Naive thymus-derived CD4-positive, alpha-beta T cell (primary cell): ENCODE measurements at regions not wholly inside any gene's neighbourhood (a gene's known extent, or its start where the extent isn't known, plus 50 kb on each side); places are given as distances from the start of the nearest gene placed in this dataset.
A peak's percentile ranks its signal among the peaks of the same experiment; 100 is the strongest.

Source experiments
- ATAC-seq: fragments of 150-1000 bp; cut with Tn5 transposase; 2 replicates; pipeline ENCODE4 v1.10.0; 2021; ENCODE audit warnings: mild to moderate bottlenecking, moderate library complexity
- CTCF ChIA-PET: fragments of 350-600 bp; sonication (Branson Sonifier 250); formaldehyde crosslinking; loops from one replicate; lab custom pipeline; 2021; ENCODE audit warnings: antibody characterized with exemption; lab: Charles Lee
- POLR2A ChIA-PET: fragments of 350-600 bp; sonication (Branson Sonifier 250); formaldehyde crosslinking; loops from one replicate; lab custom pipeline; 2021; ENCODE audit warnings: antibody characterized with exemption, inconsistent platforms; lab: Charles Lee
- DNase-seq, 9 donors: peaks; one replicate each; pipeline versions ENCODE4 v3.0.0 to v3.0.0-alpha.2; 2020 to 2022; ENCODE audit warnings: mixed read lengths in 1 of 9
- H3K27ac ChIP-seq: one replicate; pipeline ENCODE4 v1.7.0; 2013; ENCODE audit warnings: mild to moderate bottlenecking, low read depth, low read length, moderate library complexity
- H3K27me3 ChIP-seq, 2 donors: one replicate each; pipeline ENCODE4 v1.7.0; 2013; ENCODE audit warnings: low read length in 2 of 2, mild to moderate bottlenecking in 2 of 2, moderate library complexity in 2 of 2; ENCODE audit not compliant: control insufficient read depth in 2 of 2, insufficient read depth in 2 of 2
- H3K36me3 ChIP-seq, 3 experiments: 1 replicate in 2 of 3; 2 replicates in 1 of 3; pipeline ENCODE4 v1.7.0; 2013; ENCODE audit warnings: low read length in 3 of 3, mild to moderate bottlenecking in 3 of 3, moderate library complexity in 1 of 3; ENCODE audit not compliant: insufficient read depth in 3 of 3, control insufficient read depth in 2 of 3
- H3K4me1 ChIP-seq, 2 donors: one replicate each; pipeline ENCODE4 v1.7.0; 2013; ENCODE audit warnings: low read length in 2 of 2, mild to moderate bottlenecking in 2 of 2, moderate library complexity in 1 of 2; ENCODE audit not compliant: control insufficient read depth in 2 of 2, insufficient read depth in 2 of 2
- H3K4me3 ChIP-seq: 2 replicates; pipeline ENCODE4 v1.7.0; 2013; ENCODE audit warnings: mild to moderate bottlenecking, low read length
- H3K9me3 ChIP-seq, 3 experiments: 1 replicate in 2 of 3; 2 replicates in 1 of 3; pipeline ENCODE4 v1.7.0; 2013; ENCODE audit warnings: low read length in 3 of 3; ENCODE audit not compliant: control insufficient read depth in 2 of 3
- H3K27ac Mint-ChIP-seq, 9 donors: one replicate each; pipeline ENCODE4 v1.8.0; 2020 to 2022; ENCODE audit warnings: mixed read lengths in 9 of 9, mild to moderate bottlenecking in 8 of 9, moderate library complexity in 5 of 9, inconsistent platforms in 2 of 9
- H3K27me3 Mint-ChIP-seq, 5 donors: one replicate each; pipeline ENCODE4 v1.8.0; 2021 to 2022; ENCODE audit warnings: mixed read lengths in 5 of 5, mild to moderate bottlenecking in 1 of 5
- H3K36me3 Mint-ChIP-seq, 5 donors: one replicate each; pipeline ENCODE4 v1.8.0; 2020 to 2022; ENCODE audit warnings: mixed read lengths in 5 of 5, mild to moderate bottlenecking in 3 of 5, inconsistent platforms in 1 of 5
- H3K4me1 Mint-ChIP-seq, 7 donors: one replicate each; pipeline ENCODE4 v1.8.0; 2020 to 2022; ENCODE audit warnings: mixed read lengths in 7 of 7, mild to moderate bottlenecking in 3 of 7, inconsistent platforms in 1 of 7
- H3K4me3 Mint-ChIP-seq, 10 donors: one replicate each; pipeline ENCODE4 v1.8.0; 2020 to 2022; ENCODE audit warnings: mild to moderate bottlenecking in 10 of 10, mixed read lengths in 10 of 10, moderate library complexity in 6 of 10, inconsistent platforms in 2 of 10
- H3K9me3 Mint-ChIP-seq, 11 donors: one replicate each; pipeline ENCODE4 v1.8.0; 2020 to 2022; ENCODE audit warnings: mixed read lengths in 11 of 11, mild to moderate bottlenecking in 4 of 11, inconsistent platforms in 1 of 11, moderate library complexity in 1 of 11
- intact Hi-C, 2 donors: fragments of 100-400 bp; cut with micrococcal nuclease; formaldehyde crosslinking; loops; one replicate each; pipeline ENCODE4 v1.15.1; 2023

DNA sequence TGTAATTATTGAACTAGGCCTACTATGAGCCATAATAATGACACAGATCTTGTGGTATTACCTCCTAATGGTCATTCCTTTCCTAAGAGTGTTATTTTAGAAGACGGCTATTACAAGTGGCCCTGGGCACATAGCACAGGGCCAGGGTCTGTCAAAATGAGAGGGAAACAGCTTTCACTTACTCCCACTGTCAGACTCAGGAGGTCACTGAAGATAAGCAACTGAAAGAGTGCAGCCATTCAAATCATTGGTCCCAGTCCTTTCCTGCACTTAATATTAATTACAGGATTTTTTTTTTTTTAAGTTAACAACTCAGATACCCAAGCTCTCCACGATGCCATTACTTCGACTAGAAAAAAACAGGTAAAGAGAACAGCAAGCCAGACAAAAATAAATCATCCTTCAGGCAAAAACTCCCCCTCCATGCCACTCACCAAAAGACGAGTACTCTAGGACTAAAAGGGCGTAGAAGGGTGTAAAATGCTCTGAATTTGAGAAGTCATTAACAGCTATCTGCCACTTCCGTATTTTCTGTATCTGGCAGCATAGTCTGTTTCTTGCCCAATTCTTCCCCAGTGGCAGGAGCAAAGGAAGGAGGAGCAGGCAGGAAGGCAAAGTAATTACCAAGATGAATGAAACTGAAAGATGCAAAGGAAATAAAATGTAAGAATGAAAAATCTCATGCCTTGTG, 87.4 kb downstream of the ZNF608 start:
- DNase-seq (no peak), ATAC-seq (peak; percentile 76)
- H3K27me3 ChIP-seq: peaks cover 0 to 6% of the 10 kb centered on the region in 2 donors
- Mint-ChIP-seq H3K4me3 (peak overlapping the region in 1 of 10 donors; percentile 14), H3K36me3 (no peaks in the 10 kb centered on the region), H3K9me3 (no peaks in the 10 kb centered on the region), H3K27ac (no peak overlapping the region), H3K27me3 (peaks cover 12 to 47% (median 20%) of the 10 kb centered on the region in 5 donors), H3K4me1 (peaks cover 0 to 6% (median 0%) of the 10 kb centered on the region in 7 donors)
- CTCF ChIA-PET: no interaction called here
- H3K4me1 ChIP-seq: no peaks in the 10 kb centered on the region
- no peak overlapping the region for H3K4me3 ChIP-seq
- POLR2A ChIA-PET: no interaction called here
- H3K27ac ChIP-seq: no peak overlapping the region
- no peaks in the 10 kb centered on the region for H3K9me3 ChIP-seq
- no peaks in the 10 kb centered on the region for H3K36me3 ChIP-seq
- intact Hi-C loops: no loop called here

DNA sequence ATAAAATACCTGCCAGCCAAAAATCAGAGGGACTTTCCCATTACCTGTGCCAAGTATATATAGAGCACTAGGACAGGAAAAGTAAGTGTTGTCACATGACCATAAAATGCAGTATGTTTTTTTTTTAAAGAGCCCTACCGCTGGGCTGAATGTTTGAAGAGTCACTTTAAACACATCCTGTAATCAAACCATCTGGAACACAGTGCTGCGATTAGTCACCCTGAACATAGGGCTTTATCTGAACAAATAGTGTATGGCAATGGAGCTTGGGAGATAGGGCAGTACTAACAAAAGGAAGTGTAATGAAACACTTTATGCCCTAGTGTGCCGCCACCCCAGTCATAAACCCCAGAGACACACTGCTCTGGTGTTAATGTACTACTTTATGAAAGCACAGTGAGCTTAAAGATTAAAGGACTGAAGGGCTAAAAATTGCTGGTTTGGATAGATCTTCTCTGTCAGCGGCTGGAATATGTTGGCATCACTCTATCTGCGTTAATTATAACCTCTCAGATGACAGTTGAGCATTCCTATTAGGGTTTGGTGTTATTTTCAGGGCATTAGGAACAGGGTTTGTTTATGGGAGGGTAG, 90.4 kb downstream of the ZNF608 start:
- H3K4me1 ChIP-seq: peaks cover under 1 to 3% of the 10 kb centered on the region in 2 donors
- ATAC-seq (peak; percentile 36), DNase-seq (no peak)
- H3K27ac Mint-ChIP-seq: no peak overlapping the region
- H3K4me3 ChIP-seq: no peak overlapping the region
- H3K36me3 Mint-ChIP-seq: peaks cover 0 to 5% (median 4%) of the 10 kb centered on the region in 5 donors
- H3K9me3 ChIP-seq: no peaks in the 10 kb centered on the region
- peaks cover 0 to 4% (median 0%) of the 10 kb centered on the region in 11 donors for H3K9me3 Mint-ChIP-seq
- intact Hi-C loops: no loop called here
- H3K36me3 ChIP-seq: no peaks in the 10 kb centered on the region
- peaks cover 3 to 16% (median 12%) of the 10 kb centered on the region in 7 donors for H3K4me1 Mint-ChIP-seq
- peaks cover 9 to 31% (median 26%) of the 10 kb centered on the region in 5 donors for H3K27me3 Mint-ChIP-seq
- H3K27ac ChIP-seq: no peak overlapping the region
- peaks cover 0 to 14% of the 10 kb centered on the region in 2 donors for H3K27me3 ChIP-seq
- ChIA-PET POLR2A (no interaction called here), CTCF (no interaction called here)
- H3K4me3 Mint-ChIP-seq: no peak overlapping the region

DNA sequence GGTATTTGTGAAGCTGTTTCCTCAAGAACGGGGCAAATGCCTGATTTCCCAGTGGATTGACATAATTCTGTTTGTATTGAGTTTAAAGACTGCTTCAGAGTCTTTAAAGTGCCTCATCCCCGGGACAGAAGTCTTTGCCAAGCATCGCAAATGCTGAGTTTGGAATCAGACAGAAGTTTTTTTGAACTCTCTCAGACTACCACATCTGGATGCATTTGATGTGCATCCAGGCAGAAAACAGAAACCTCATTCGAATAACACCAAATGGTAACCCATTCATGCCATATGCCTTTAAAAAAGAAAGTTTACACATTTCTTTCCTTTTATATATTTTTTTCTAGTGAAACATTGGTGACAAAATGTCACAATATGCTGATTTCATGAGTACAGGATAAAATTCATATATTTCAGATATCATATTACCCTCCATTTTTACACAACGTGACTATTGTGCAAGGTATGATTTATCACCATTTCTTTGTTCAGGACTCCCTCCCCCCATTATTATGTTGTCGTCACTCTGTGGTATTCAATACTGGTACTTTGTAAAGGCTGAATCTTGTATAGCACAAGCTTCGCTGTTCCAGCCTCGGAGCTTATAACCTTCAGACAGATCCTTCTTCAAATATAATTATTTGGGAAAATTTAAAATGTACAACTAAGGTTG, 91.1 kb downstream of the ZNF608 start:
- intact Hi-C loops: no loop called here
- Histone ChIP-seq H3K27me3 (peaks cover 0 to 19% of the 10 kb centered on the region in 2 donors), H3K4me3 (no peak overlapping the region), H3K27ac (no peak overlapping the region), H3K9me3 (no peaks in the 10 kb centered on the region), H3K4me1 (peaks cover 4 to 7% of the 10 kb centered on the region in 2 donors), H3K36me3 (no peaks in the 10 kb centered on the region)
- CTCF ChIA-PET: no interaction called here
- Mint-ChIP-seq H3K27me3 (peaks cover 9 to 31% (median 20%) of the 10 kb centered on the region in 5 donors), H3K27ac (no peak overlapping the region), H3K36me3 (peaks cover 0 to 5% (median 4%) of the 10 kb centered on the region in 5 donors), H3K9me3 (peaks cover 0 to 4% (median 0%) of the 10 kb centered on the region in 11 donors), H3K4me3 (no peak overlapping the region), H3K4me1 (peaks cover 3 to 20% (median 13%) of the 10 kb centered on the region in 7 donors)
- ATAC-seq: no peak
- no peak for DNase-seq
- POLR2A ChIA-PET: no interaction called here

DNA sequence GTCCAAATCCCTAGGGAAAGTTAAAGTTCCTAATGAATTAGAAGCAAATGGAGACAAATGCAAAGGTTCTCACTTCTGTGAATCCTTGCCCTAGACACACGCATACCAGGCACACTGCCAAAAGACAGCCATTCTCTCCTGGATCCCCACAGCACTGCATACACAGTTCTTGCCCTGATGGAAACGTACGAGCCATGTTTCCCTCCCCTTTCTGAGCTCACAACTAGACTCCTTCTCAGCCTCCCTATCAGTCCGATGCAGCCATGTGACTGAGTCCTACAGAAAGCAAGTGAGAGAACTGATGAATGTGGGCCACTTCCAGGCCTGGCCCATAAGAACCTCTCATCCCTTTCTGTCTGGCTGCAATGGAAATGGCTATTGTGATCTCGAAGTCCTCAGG, 92.0 kb downstream of the ZNF608 start:
- CTCF ChIA-PET: no interaction called here
- no peak overlapping the region for H3K27ac Mint-ChIP-seq
- H3K27me3 Mint-ChIP-seq: peaks cover 10 to 23% (median 14%) of the 10 kb centered on the region in 5 donors
- ATAC-seq (no peak), DNase-seq (no peak)
- H3K27me3 ChIP-seq: peaks cover 0 to 19% of the 10 kb centered on the region in 2 donors
- peaks cover 4 to 8% of the 10 kb centered on the region in 2 donors for H3K4me1 ChIP-seq
- H3K36me3 ChIP-seq: no peaks in the 10 kb centered on the region
- intact Hi-C loops: loop anchor here in 1 of 2 donors (5.0 kb wide), 1 partner anchor 72 kb away; no protein-coding TSS in a partner anchor
- no peak overlapping the region for H3K4me3 ChIP-seq
- peaks cover 0 to 5% (median 2%) of the 10 kb centered on the region in 11 donors for H3K9me3 Mint-ChIP-seq
- POLR2A ChIA-PET: no interaction called here
- peaks cover 10 to 30% (median 22%) of the 10 kb centered on the region in 7 donors for H3K4me1 Mint-ChIP-seq
- H3K36me3 Mint-ChIP-seq: peaks cover 0 to 9% (median 4%) of the 10 kb centered on the region in 5 donors
- H3K4me3 Mint-ChIP-seq: no peak overlapping the region
- no peaks in the 10 kb centered on the region for H3K9me3 ChIP-seq
- H3K27ac ChIP-seq: no peak overlapping the region

DNA sequence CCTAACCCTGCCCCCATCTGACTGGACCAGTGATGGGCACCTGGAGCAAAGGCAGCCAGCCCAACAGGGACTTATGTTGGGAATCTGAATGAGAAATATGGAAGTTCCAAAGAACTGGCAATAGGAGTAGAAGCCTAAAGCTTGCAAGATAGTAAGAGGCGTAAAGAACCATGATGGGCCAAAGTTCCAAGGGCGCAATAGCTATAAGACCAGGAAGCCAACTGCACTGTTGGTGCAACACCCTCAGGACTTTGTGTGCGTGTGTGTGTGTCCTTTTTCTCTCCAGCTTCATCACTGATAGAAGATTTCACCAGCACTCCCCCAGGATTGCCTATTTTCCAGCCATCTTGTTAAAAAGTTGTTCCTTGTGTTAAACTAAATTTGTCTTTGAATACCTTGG, 92.8 kb downstream of the ZNF608 start:
- peaks cover 0 to 19% of the 10 kb centered on the region in 2 donors for H3K27me3 ChIP-seq
- H3K4me3 Mint-ChIP-seq: no peak overlapping the region
- H3K36me3 Mint-ChIP-seq: peaks cover 0 to 9% (median 4%) of the 10 kb centered on the region in 5 donors
- no peak for ATAC-seq
- H3K4me1 Mint-ChIP-seq: peaks cover 10 to 37% (median 28%) of the 10 kb centered on the region in 7 donors
- ChIA-PET CTCF (no interaction called here), POLR2A (no interaction called here)
- no peak overlapping the region for H3K27ac ChIP-seq
- DNase-seq: no peak
- intact Hi-C loops: loop anchor here in 1 of 2 donors (5.0 kb wide), 1 partner anchor 71 kb away; no protein-coding TSS in a partner anchor
- H3K27me3 Mint-ChIP-seq: peaks cover 3 to 23% (median 15%) of the 10 kb centered on the region in 5 donors
- H3K9me3 ChIP-seq: no peaks in the 10 kb centered on the region
- H3K4me1 ChIP-seq: peaks cover 4 to 16% of the 10 kb centered on the region in 2 donors
- peaks cover 0 to 5% (median 2%) of the 10 kb centered on the region in 11 donors for H3K9me3 Mint-ChIP-seq
- no peak overlapping the region for H3K27ac Mint-ChIP-seq
- no peak overlapping the region for H3K4me3 ChIP-seq
- no peaks in the 10 kb centered on the region for H3K36me3 ChIP-seq

DNA sequence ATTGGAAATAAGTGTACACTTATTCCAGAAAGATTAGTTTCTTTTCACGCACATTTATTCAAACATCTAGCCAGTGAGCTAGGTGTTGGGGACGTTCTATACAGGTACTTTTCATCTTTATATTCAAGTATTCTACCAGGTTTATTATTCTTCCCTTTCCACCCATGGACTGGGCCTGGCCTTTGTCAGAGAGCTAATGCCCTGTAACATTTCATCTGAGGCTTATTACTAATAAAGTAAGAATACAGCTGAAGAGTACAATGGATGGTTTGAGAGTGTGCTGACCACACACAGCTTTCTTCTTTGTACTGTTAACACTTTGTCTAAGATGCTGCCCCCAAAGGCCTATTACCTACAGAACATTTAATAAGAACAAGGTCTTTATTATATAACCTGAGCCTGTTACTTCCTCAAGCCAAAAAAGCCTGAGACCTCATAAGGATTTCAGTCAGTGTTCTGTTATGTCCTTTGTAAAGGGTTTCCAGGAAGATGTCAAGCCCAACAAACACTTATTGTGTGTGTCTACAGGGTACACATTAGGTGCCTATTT, 93.5 kb downstream of the ZNF608 start:
- H3K36me3 Mint-ChIP-seq: peaks cover 0 to 9% (median 4%) of the 10 kb centered on the region in 5 donors
- H3K9me3 Mint-ChIP-seq: peaks cover 0 to 5% (median 2%) of the 10 kb centered on the region in 11 donors
- H3K4me1 Mint-ChIP-seq: peaks cover 10 to 44% (median 34%) of the 10 kb centered on the region in 7 donors
- ChIA-PET POLR2A (no interaction called here), CTCF (interaction anchor here (0.6 kb wide), 1 partner anchor 1039 kb away, joined by 3 read pairs; no protein-coding TSS in a partner anchor)
- peaks cover 6 to 28% (median 12%) of the 10 kb centered on the region in 5 donors for H3K27me3 Mint-ChIP-seq
- H3K27ac Mint-ChIP-seq: no peak overlapping the region
- Histone ChIP-seq H3K27me3 (peaks cover 0 to 19% of the 10 kb centered on the region in 2 donors), H3K4me3 (no peak overlapping the region), H3K27ac (no peak overlapping the region), H3K4me1 (peaks cover 4 to 21% of the 10 kb centered on the region in 2 donors), H3K36me3 (no peaks in the 10 kb centered on the region), H3K9me3 (no peaks in the 10 kb centered on the region)
- intact Hi-C loops: loop anchor here in 1 of 2 donors (5.0 kb wide), 1 partner anchor 71 kb away; no protein-coding TSS in a partner anchor
- no peak for ATAC-seq
- H3K4me3 Mint-ChIP-seq: peak overlapping the region in 1 of 10 donors; percentile 32
- DNase-seq: no peak
